ENCODE measurements at regions not wholly inside any gene's neighbourhood (a gene's known extent, or its start where the extent isn't known, plus 50 kb on each side); places are given as distances from the start of the nearest gene placed in this dataset. TPM values are rescaled to one million over a fixed set of nuclear protein-coding genes. Genes with fewer than 3 reads are reported as not detected.
"Not testable (repeated sequence)": the region's sequence is repeated elsewhere in the genome, so short reads cannot be mapped to it uniquely, and the experiment has no call there.

GRCh38 chr15:53811530-53811929 lies 52.1 kb upstream of the WDR72 start:
- H3K23ac ChIP-seq (ENCODE audit: low read depth, low read length, poor library complexity): no peak overlapping the region
- H2AFZ ChIP-seq (ENCODE audit: low read length): no peak overlapping the region
- DNase-seq (ENCODE audit: low spot score): no peak
- H4K8ac ChIP-seq (ENCODE audit: low read depth, low read length): no peak overlapping the region
- no peaks in the 10 kb centered on the region for H3K36me3 ChIP-seq (replicated peaks in 1 of 2; ENCODE audit: control insufficient read depth in 2 of 2, insufficient read depth in 2 of 2, low read length in 2 of 2)
- no CpG with 5 or more reads among the region's 2 CpGs for WGBS, 2 donors (ENCODE audit: extremely low coverage in 2 of 2, insufficient read length in 2 of 2, insufficient replicate concordance in 1 of 2)
- H3K18ac ChIP-seq (ENCODE audit: low read length): no peak overlapping the region
- no peak overlapping the region for H2BK5ac ChIP-seq (ENCODE audit: low read length)
- H3K27ac ChIP-seq (replicated peaks; ENCODE audit: low read length): no peak overlapping the region
- no peak overlapping the region for H4K91ac ChIP-seq (ENCODE audit: low read depth, low read length, poor library complexity)
- H3K9me3 ChIP-seq (replicated peaks in 1 of 2; ENCODE audit: control insufficient read depth in 2 of 2, insufficient read depth in 1 of 2, low read depth in 1 of 2, low read length in 2 of 2): no peaks in the 10 kb centered on the region
- no peak overlapping the region for H2BK12ac ChIP-seq (ENCODE audit: low read length)
- H2BK15ac ChIP-seq (ENCODE audit: low read length): no peak overlapping the region
- no peak overlapping the region for H2BK120ac ChIP-seq (ENCODE audit: low read depth, low read length)
- no peak overlapping the region for H3K4ac ChIP-seq (ENCODE audit: low read length)
- no peak overlapping the region for H3K14ac ChIP-seq (ENCODE audit: low read length)
- no peak overlapping the region for H3K4me2 ChIP-seq (ENCODE audit: insufficient read depth, low read length, poor library complexity, severe bottlenecking)
- no peaks in the 10 kb centered on the region for H3K27me3 ChIP-seq (ENCODE audit: control insufficient read depth in 3 of 3, insufficient read depth in 3 of 3, low read depth in 1 of 3, low read length in 3 of 3)
- H3K4me1 ChIP-seq (ENCODE audit: control insufficient read depth in 2 of 2, insufficient read depth in 1 of 2, low read depth in 1 of 2, low read length in 2 of 2): no peaks in the 10 kb centered on the region
- H2AK5ac ChIP-seq (ENCODE audit: low read depth, low read length): no peak overlapping the region
- no peak overlapping the region for H3K9ac ChIP-seq (ENCODE audit: low read depth, low read length, poor library complexity)
- H3K4me3 ChIP-seq (ENCODE audit: low read length in 2 of 2): no peak overlapping the region
- H3K79me1 ChIP-seq (ENCODE audit: low read depth, low read length): no peaks in the 10 kb centered on the region

DNA sequence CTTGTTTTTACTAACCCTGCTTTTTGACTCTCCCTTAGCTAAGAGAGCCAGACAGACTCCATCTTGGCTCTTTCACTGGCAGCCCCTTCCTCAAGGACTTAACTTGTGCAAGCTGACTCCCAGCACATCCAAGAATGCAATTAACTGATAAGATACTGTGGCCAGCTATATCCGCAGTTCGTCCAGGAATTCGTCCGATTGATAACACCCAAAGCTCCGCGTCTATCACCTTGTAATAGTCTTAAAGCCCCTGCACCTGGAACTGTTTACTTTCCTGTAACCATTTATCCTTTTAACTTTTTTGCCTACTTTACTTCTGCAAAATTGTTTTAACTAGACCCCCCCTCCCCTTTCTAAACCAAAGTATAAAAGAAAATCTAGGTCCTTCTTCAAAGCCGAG lies 50.8 kb upstream of the WDR72 start:
- not testable (repeated sequence) for H3K18ac ChIP-seq (ENCODE audit: low read length); H3K14ac ChIP-seq (ENCODE audit: low read length); DNase-seq (ENCODE audit: low spot score); H4K8ac ChIP-seq (ENCODE audit: low read depth, low read length); H3K23ac ChIP-seq (ENCODE audit: low read depth, low read length, poor library complexity); H2AK5ac ChIP-seq (ENCODE audit: low read depth, low read length); H3K79me1 ChIP-seq (ENCODE audit: low read depth, low read length); H3K4me1 ChIP-seq (ENCODE audit: control insufficient read depth in 2 of 2, insufficient read depth in 1 of 2, low read depth in 1 of 2, low read length in 2 of 2); H3K27ac ChIP-seq (replicated peaks; ENCODE audit: low read length); H2BK12ac ChIP-seq (ENCODE audit: low read length); H2BK120ac ChIP-seq (ENCODE audit: low read depth, low read length); H3K4me2 ChIP-seq (ENCODE audit: insufficient read depth, low read length, poor library complexity, severe bottlenecking); H3K27me3 ChIP-seq (ENCODE audit: control insufficient read depth in 3 of 3, insufficient read depth in 3 of 3, low read depth in 1 of 3, low read length in 3 of 3); H3K36me3 ChIP-seq (replicated peaks in 1 of 2; ENCODE audit: control insufficient read depth in 2 of 2, insufficient read depth in 2 of 2, low read length in 2 of 2); H3K4me3 ChIP-seq (ENCODE audit: low read length in 2 of 2); H4K91ac ChIP-seq (ENCODE audit: low read depth, low read length, poor library complexity); H2AFZ ChIP-seq (ENCODE audit: low read length); H3K9me3 ChIP-seq (replicated peaks in 1 of 2; ENCODE audit: control insufficient read depth in 2 of 2, insufficient read depth in 1 of 2, low read depth in 1 of 2, low read length in 2 of 2); H2BK15ac ChIP-seq (ENCODE audit: low read length); H3K4ac ChIP-seq (ENCODE audit: low read length); H3K9ac ChIP-seq (ENCODE audit: low read depth, low read length, poor library complexity); H2BK5ac ChIP-seq (ENCODE audit: low read length)
- WGBS, 2 donors (ENCODE audit: extremely low coverage in 2 of 2, insufficient read length in 2 of 2, insufficient replicate concordance in 1 of 2): no CpG with 5 or more reads among the region's 7 CpGs

Small RNAs in the stretch of these regions (small RNA-seq; reads per million reads assigned to genes)
- gene AC084759.1 (ENCODE audit: insufficient read depth): not detected
